Ascending aorta (tissue), 2 donors: ENCODE measurements at regions not wholly inside any gene's neighbourhood (a gene's known extent, or its start where the extent isn't known, plus 50 kb on each side); places are given as distances from the start of the nearest gene placed in this dataset.
"Not testable (repeated sequence)": the region's sequence is repeated elsewhere in the genome, so short reads cannot be mapped to it uniquely, and the experiment has no call there.

Source experiments
- DNase-seq, 2 donors: peaks; one replicate each; pipeline ENCODE4 v3.0.0-alpha.2; 2019; ENCODE audit warnings: low spot score in 2 of 2
- H3K27ac ChIP-seq, 2 donors: fragments of 200-600 bp; sonication (generic); one replicate each; pipeline ENCODE4 v1.5.1; 2016 to 2017; ENCODE audit warnings: mild to moderate bottlenecking in 1 of 2
- H3K27me3 ChIP-seq: fragments of 200-600 bp; sonication (generic); one replicate; pipeline ENCODE4 v1.5.1; 2017
- H3K36me3 ChIP-seq, 2 donors: fragments of 200-600 bp; sonication (generic); one replicate each; pipeline ENCODE4 v1.5.1; 2016
- H3K4me1 ChIP-seq, 2 donors: fragments of 200-600 bp; sonication (generic); one replicate each; pipeline ENCODE4 v1.5.1; 2016 to 2017; ENCODE audit warnings: mild to moderate bottlenecking in 1 of 2
- H3K4me3 ChIP-seq, 2 donors: fragments of 200-600 bp; sonication (generic); one replicate each; pipeline ENCODE4 v1.5.1; 2016 to 2017; ENCODE audit warnings: mild to moderate bottlenecking in 1 of 2
- H3K9me3 ChIP-seq, 2 donors: fragments of 200-600 bp; sonication (generic); one replicate each; pipeline ENCODE4 v1.5.1; 2016
- CTCF ChIP-seq, 3 experiments: fragments of 200-600 bp in 2 of 3; fragments of 450-650 bp in 1 of 3; sonication (generic) in 2 of 3; IDR thresholded peaks; one replicate each; pipeline ENCODE4 v1.5.1; 2016 to 2019; ENCODE audit warnings: antibody characterized with exemption in 3 of 3, mild to moderate bottlenecking in 1 of 3, moderate library complexity in 1 of 3
- intact Hi-C: fragments of 100-400 bp; cut with DNase I; formaldehyde crosslinking; loops from one replicate; pipeline ENCODE4 v1.15.1; 2023

GRCh38 chr10:18875477-18875876 lies 173.1 kb upstream of the MALRD1 start:
- no peak overlapping the region for H3K4me3 ChIP-seq
- H3K27ac ChIP-seq, result no peak overlapping the region
- H3K27me3 ChIP-seq, result no peaks in the 10 kb centered on the region
- TF ChIP-seq CTCF (IDR thresholded peaks at IDR 0.05), result no peak
- H3K4me1 ChIP-seq, result no peaks in the 10 kb centered on the region
- intact Hi-C loops, result no loop called here
- H3K36me3 ChIP-seq, result no peaks in the 10 kb centered on the region
- no peaks in the 10 kb centered on the region for H3K9me3 ChIP-seq
- no peak for DNase-seq

- DNase-seq, result no peak
- Histone ChIP-seq H3K4me3 (no peak overlapping the region), H3K27ac (no peak overlapping the region), H3K4me1 (no peaks in the 10 kb centered on the region), H3K9me3 (no peaks in the 10 kb centered on the region), H3K27me3 (no peaks in the 10 kb centered on the region), H3K36me3 (no peaks in the 10 kb centered on the region)
- no peak for TF ChIP-seq CTCF (IDR thresholded peaks at IDR 0.05)
- intact Hi-C loops, result no loop called here
Measured at GRCh38 chr10:18879284-18879683, 169.3 kb upstream of the MALRD1 start.

GRCh38 chr10:18880530-18880929 lies 168.1 kb upstream of the MALRD1 start:
- no peak for TF ChIP-seq CTCF (IDR thresholded peaks at IDR 0.05)
- no peaks in the 10 kb centered on the region for H3K36me3 ChIP-seq
- no peak overlapping the region for H3K4me3 ChIP-seq
- no peak overlapping the region for H3K27ac ChIP-seq
- no peak for DNase-seq
- H3K9me3 ChIP-seq, result no peaks in the 10 kb centered on the region
- H3K27me3 ChIP-seq, result no peaks in the 10 kb centered on the region
- H3K4me1 ChIP-seq, result no peaks in the 10 kb centered on the region
- intact Hi-C loops, result no loop called here

GRCh38 chr10:18886102-18886501 lies 162.5 kb upstream of the MALRD1 start:
- H3K27me3 ChIP-seq, result no peaks in the 10 kb centered on the region
- intact Hi-C loops, result no loop called here

GRCh38 chr10:18906636-18907035 lies 142.0 kb upstream of the MALRD1 start:
- Histone ChIP-seq H3K4me1 (no peaks in the 10 kb centered on the region), H3K36me3 (no peaks in the 10 kb centered on the region), H3K9me3 (no peaks in the 10 kb centered on the region), H3K27ac (no peak overlapping the region), H3K4me3 (no peak overlapping the region), H3K27me3 (no peaks in the 10 kb centered on the region)
- no peak for TF ChIP-seq CTCF (IDR thresholded peaks at IDR 0.05)
- intact Hi-C loops, result no loop called here
- no peak for DNase-seq

More at GRCh38 chr10:18886102-18886501, 162.5 kb upstream of the MALRD1 start:
- H3K4me3 ChIP-seq, result no peak overlapping the region
- no peak for TF ChIP-seq CTCF (IDR thresholded peaks at IDR 0.05)
- H3K27ac ChIP-seq, result no peak overlapping the region
- no peaks in the 10 kb centered on the region for H3K36me3 ChIP-seq
- H3K4me1 ChIP-seq, result no peaks in the 10 kb centered on the region
- no peaks in the 10 kb centered on the region for H3K9me3 ChIP-seq
- no peak for DNase-seq

GRCh38 chr10:18917431-18917830 lies 131.2 kb upstream of the MALRD1 start:
- H3K27ac ChIP-seq, H3K4me3 ChIP-seq, intact Hi-C loops, H3K4me1 ChIP-seq, H3K36me3 ChIP-seq, H3K27me3 ChIP-seq, H3K9me3 ChIP-seq, DNase-seq: not testable (repeated sequence)
